ENCODE measurements at regions not wholly inside any gene's neighbourhood (a gene's known extent, or its start where the extent isn't known, plus 50 kb on each side); places are given as distances from the start of the nearest gene placed in this dataset.

GRCh38 chr5:72018143-72018803, 89.0 kb upstream of the MAP1B start:
- no peak overlapping the region for H3K4me3 ChIP-seq (ENCODE audit: low read length in 3 of 3)
- peaks cover 2 to 4% (median 2%) of the 10 kb centered on the region in 3 donors for H3K4me1 ChIP-seq (ENCODE audit: control insufficient read depth in 3 of 3, insufficient read depth in 3 of 3, low read length in 3 of 3)
- H3K27me3 ChIP-seq (ENCODE audit: control insufficient read depth in 3 of 3, insufficient read depth in 3 of 3, low read length in 3 of 3), result no peaks in the 10 kb centered on the region
- no peak overlapping the region for H3K9ac ChIP-seq (ENCODE audit: low read depth in 1 of 3, low read length in 3 of 3)
- H3K27ac ChIP-seq (ENCODE audit: low read depth, low read length), result no peak overlapping the region
- no peaks in the 10 kb centered on the region for H3K36me3 ChIP-seq (ENCODE audit: control insufficient read depth in 3 of 3, insufficient read depth in 3 of 3, low read length in 3 of 3)
- peaks cover 0 to 4% (median 0%) of the 10 kb centered on the region in 3 donors for H3K9me3 ChIP-seq (ENCODE audit: control insufficient read depth in 3 of 3, low read length in 3 of 3)

GRCh38 chr5:72020161-72020983, 86.9 kb upstream of the MAP1B start:
- Histone ChIP-seq H3K27ac (ENCODE audit: low read depth, low read length) (no peak overlapping the region), H3K9me3 (ENCODE audit: control insufficient read depth in 3 of 3, low read length in 3 of 3) (peaks cover 0 to 4% (median 2%) of the 10 kb centered on the region in 3 donors), H3K4me1 (ENCODE audit: control insufficient read depth in 3 of 3, insufficient read depth in 3 of 3, low read length in 3 of 3) (no peaks in the 10 kb centered on the region), H3K36me3 (ENCODE audit: control insufficient read depth in 3 of 3, insufficient read depth in 3 of 3, low read length in 3 of 3) (no peaks in the 10 kb centered on the region), H3K4me3 (ENCODE audit: low read length in 3 of 3) (no peak overlapping the region), H3K9ac (ENCODE audit: low read depth in 1 of 3, low read length in 3 of 3) (no peak overlapping the region), H3K27me3 (ENCODE audit: control insufficient read depth in 3 of 3, insufficient read depth in 3 of 3, low read length in 3 of 3) (no peaks in the 10 kb centered on the region)

- Histone ChIP-seq H3K27me3 (ENCODE audit: control insufficient read depth in 3 of 3, insufficient read depth in 3 of 3, low read length in 3 of 3) (no peaks in the 10 kb centered on the region), H3K4me1 (ENCODE audit: control insufficient read depth in 3 of 3, insufficient read depth in 3 of 3, low read length in 3 of 3) (no peaks in the 10 kb centered on the region), H3K9me3 (ENCODE audit: control insufficient read depth in 3 of 3, low read length in 3 of 3) (peaks cover 0 to 4% (median 2%) of the 10 kb centered on the region in 3 donors), H3K36me3 (ENCODE audit: control insufficient read depth in 3 of 3, insufficient read depth in 3 of 3, low read length in 3 of 3) (no peaks in the 10 kb centered on the region), H3K9ac (ENCODE audit: low read depth in 1 of 3, low read length in 3 of 3) (no peak overlapping the region), H3K4me3 (ENCODE audit: low read length in 3 of 3) (no peak overlapping the region), H3K27ac (ENCODE audit: low read depth, low read length) (no peak overlapping the region)
Observed at GRCh38 chr5:72021651-72022357, 85.5 kb upstream of the MAP1B start.

GRCh38 chr5:72028382-72028781, 78.9 kb upstream of the MAP1B start:
- H3K27me3 ChIP-seq (ENCODE audit: control insufficient read depth in 3 of 3, insufficient read depth in 3 of 3, low read length in 3 of 3), result no peaks in the 10 kb centered on the region
- H3K9me3 ChIP-seq (ENCODE audit: control insufficient read depth in 3 of 3, low read length in 3 of 3), result peaks cover 0 to 3% (median 2%) of the 10 kb centered on the region in 3 donors
- H3K36me3 ChIP-seq (ENCODE audit: control insufficient read depth in 3 of 3, insufficient read depth in 3 of 3, low read length in 3 of 3), result no peaks in the 10 kb centered on the region
- no peak overlapping the region for H3K9ac ChIP-seq (ENCODE audit: low read depth in 1 of 3, low read length in 3 of 3)
- no peaks in the 10 kb centered on the region for H3K4me1 ChIP-seq (ENCODE audit: control insufficient read depth in 3 of 3, insufficient read depth in 3 of 3, low read length in 3 of 3)
- H3K4me3 ChIP-seq (ENCODE audit: low read length in 3 of 3), result no peak overlapping the region
- H3K27ac ChIP-seq (ENCODE audit: low read depth, low read length), result no peak overlapping the region

GRCh38 chr5:72030237-72030636, 77.0 kb upstream of the MAP1B start:
- Histone ChIP-seq H3K4me1 (ENCODE audit: control insufficient read depth in 3 of 3, insufficient read depth in 3 of 3, low read length in 3 of 3) (no peaks in the 10 kb centered on the region), H3K36me3 (ENCODE audit: control insufficient read depth in 3 of 3, insufficient read depth in 3 of 3, low read length in 3 of 3) (no peaks in the 10 kb centered on the region), H3K4me3 (ENCODE audit: low read length in 3 of 3) (no peak overlapping the region), H3K9ac (ENCODE audit: low read depth in 1 of 3, low read length in 3 of 3) (no peak overlapping the region), H3K27ac (ENCODE audit: low read depth, low read length) (no peak overlapping the region), H3K27me3 (ENCODE audit: control insufficient read depth in 3 of 3, insufficient read depth in 3 of 3, low read length in 3 of 3) (no peaks in the 10 kb centered on the region), H3K9me3 (ENCODE audit: control insufficient read depth in 3 of 3, low read length in 3 of 3) (peaks cover 0 to 3% (median 0%) of the 10 kb centered on the region in 3 donors)

- no peak overlapping the region for H3K4me3 ChIP-seq (ENCODE audit: low read length in 3 of 3)
- H3K9me3 ChIP-seq (ENCODE audit: control insufficient read depth in 3 of 3, low read length in 3 of 3), result no peaks in the 10 kb centered on the region
- H3K9ac ChIP-seq (ENCODE audit: low read depth in 1 of 3, low read length in 3 of 3), result no peak overlapping the region
- no peaks in the 10 kb centered on the region for H3K36me3 ChIP-seq (ENCODE audit: control insufficient read depth in 3 of 3, insufficient read depth in 3 of 3, low read length in 3 of 3)
- no peak overlapping the region for H3K27ac ChIP-seq (ENCODE audit: low read depth, low read length)
- no peaks in the 10 kb centered on the region for H3K27me3 ChIP-seq (ENCODE audit: control insufficient read depth in 3 of 3, insufficient read depth in 3 of 3, low read length in 3 of 3)
- no peaks in the 10 kb centered on the region for H3K4me1 ChIP-seq (ENCODE audit: control insufficient read depth in 3 of 3, insufficient read depth in 3 of 3, low read length in 3 of 3)
Observed at GRCh38 chr5:72032788-72033187, 74.5 kb upstream of the MAP1B start.

- Histone ChIP-seq H3K27ac (ENCODE audit: low read depth, low read length) (no peak overlapping the region), H3K36me3 (ENCODE audit: control insufficient read depth in 3 of 3, insufficient read depth in 3 of 3, low read length in 3 of 3) (no peaks in the 10 kb centered on the region), H3K9ac (ENCODE audit: low read depth in 1 of 3, low read length in 3 of 3) (no peak overlapping the region), H3K4me1 (ENCODE audit: control insufficient read depth in 3 of 3, insufficient read depth in 3 of 3, low read length in 3 of 3) (no peaks in the 10 kb centered on the region), H3K9me3 (ENCODE audit: control insufficient read depth in 3 of 3, low read length in 3 of 3) (no peaks in the 10 kb centered on the region), H3K27me3 (ENCODE audit: control insufficient read depth in 3 of 3, insufficient read depth in 3 of 3, low read length in 3 of 3) (no peaks in the 10 kb centered on the region), H3K4me3 (ENCODE audit: low read length in 3 of 3) (no peak overlapping the region)
Observed at GRCh38 chr5:72034770-72035169, 72.5 kb upstream of the MAP1B start.

- Histone ChIP-seq H3K9me3 (ENCODE audit: control insufficient read depth in 3 of 3, low read length in 3 of 3) (no peaks in the 10 kb centered on the region), H3K4me1 (ENCODE audit: control insufficient read depth in 3 of 3, insufficient read depth in 3 of 3, low read length in 3 of 3) (no peaks in the 10 kb centered on the region), H3K9ac (ENCODE audit: low read depth in 1 of 3, low read length in 3 of 3) (no peak overlapping the region), H3K27me3 (ENCODE audit: control insufficient read depth in 3 of 3, insufficient read depth in 3 of 3, low read length in 3 of 3) (no peaks in the 10 kb centered on the region), H3K4me3 (ENCODE audit: low read length in 3 of 3) (no peak overlapping the region), H3K27ac (ENCODE audit: low read depth, low read length) (no peak overlapping the region), H3K36me3 (ENCODE audit: control insufficient read depth in 3 of 3, insufficient read depth in 3 of 3, low read length in 3 of 3) (no peaks in the 10 kb centered on the region)
Observed at GRCh38 chr5:72035831-72036230, 71.4 kb upstream of the MAP1B start.

GRCh38 chr5:72036951-72037350, 70.3 kb upstream of the MAP1B start:
- H3K36me3 ChIP-seq (ENCODE audit: control insufficient read depth in 3 of 3, insufficient read depth in 3 of 3, low read length in 3 of 3), result no peaks in the 10 kb centered on the region
- no peak overlapping the region for H3K4me3 ChIP-seq (ENCODE audit: low read length in 3 of 3)
- no peaks in the 10 kb centered on the region for H3K9me3 ChIP-seq (ENCODE audit: control insufficient read depth in 3 of 3, low read length in 3 of 3)
- no peak overlapping the region for H3K27ac ChIP-seq (ENCODE audit: low read depth, low read length)
- no peaks in the 10 kb centered on the region for H3K4me1 ChIP-seq (ENCODE audit: control insufficient read depth in 3 of 3, insufficient read depth in 3 of 3, low read length in 3 of 3)
- no peak overlapping the region for H3K9ac ChIP-seq (ENCODE audit: low read depth in 1 of 3, low read length in 3 of 3)
- H3K27me3 ChIP-seq (ENCODE audit: control insufficient read depth in 3 of 3, insufficient read depth in 3 of 3, low read length in 3 of 3), result no peaks in the 10 kb centered on the region

GRCh38 chr5:72040513-72040912, 66.8 kb upstream of the MAP1B start:
- no peaks in the 10 kb centered on the region for H3K27me3 ChIP-seq (ENCODE audit: control insufficient read depth in 3 of 3, insufficient read depth in 3 of 3, low read length in 3 of 3)
- no peak overlapping the region for H3K4me3 ChIP-seq (ENCODE audit: low read length in 3 of 3)
- H3K27ac ChIP-seq (ENCODE audit: low read depth, low read length), result no peak overlapping the region
- no peaks in the 10 kb centered on the region for H3K4me1 ChIP-seq (ENCODE audit: control insufficient read depth in 3 of 3, insufficient read depth in 3 of 3, low read length in 3 of 3)
- H3K9ac ChIP-seq (ENCODE audit: low read depth in 1 of 3, low read length in 3 of 3), result no peak overlapping the region
- no peaks in the 10 kb centered on the region for H3K9me3 ChIP-seq (ENCODE audit: control insufficient read depth in 3 of 3, low read length in 3 of 3)
- no peaks in the 10 kb centered on the region for H3K36me3 ChIP-seq (ENCODE audit: control insufficient read depth in 3 of 3, insufficient read depth in 3 of 3, low read length in 3 of 3)
